Ovary (tissue), 7 donors: ENCODE measurements at regions not wholly inside any gene's neighbourhood (a gene's known extent, or its start where the extent isn't known, plus 50 kb on each side); places are given as distances from the start of the nearest gene placed in this dataset.

Experiments
- DNase-seq, 5 donors: peaks; one replicate each; pipeline ENCODE4 v3.0.0-alpha.2; 2019 to 2020
- H3K27ac ChIP-seq, 2 donors: fragments of 200-600 bp; one replicate each; pipeline versions ENCODE4 v1.5.1 to v1.8.0; 2019 to 2022
- H3K27me3 ChIP-seq: fragments of 200-600 bp; one replicate; pipeline ENCODE4 v1.8.0; 2022
- H3K36me3 ChIP-seq: fragments of 200-600 bp; sonication (generic); one replicate; pipeline ENCODE4 v1.5.1; 2019
- H3K4me1 ChIP-seq: one replicate; pipeline ENCODE4 v1.8.1; 2013; ENCODE audit warnings: mild to moderate bottlenecking, moderate library complexity; ENCODE audit not compliant: insufficient read depth
- H3K4me3 ChIP-seq: fragments of 200-600 bp; sonication (generic); one replicate; pipeline ENCODE4 v1.5.1; 2017
- H3K9me3 ChIP-seq, 2 donors: fragments of 200-600 bp in 1 of 2; sonication (generic) in 1 of 2; one replicate each; pipeline versions ENCODE4 v1.5.1 to v1.8.1; 2013 to 2019; ENCODE audit warnings: mild to moderate bottlenecking in 1 of 2, moderate library complexity in 1 of 2
- CTCF ChIP-seq, 3 donors: fragments of 450-650 bp in 2 of 3; fragments of 200-600 bp in 1 of 3; IDR thresholded peaks; one replicate each; pipeline versions ENCODE4 v1.5.1 to v1.8.0; 2016 to 2022; ENCODE audit warnings: antibody characterized with exemption in 3 of 3, mild to moderate bottlenecking in 1 of 3
- EP300 ChIP-seq: sonication (generic); formaldehyde crosslinking; IDR thresholded peaks from one replicate; pipeline ENCODE4 v1.6.1; 2017; ENCODE audit warnings: antibody characterized with exemption
- POLR2A ChIP-seq: fragments of 450-650 bp; IDR thresholded peaks from one replicate; pipeline ENCODE4 v1.6.1; 2017; ENCODE audit warnings: antibody characterized with exemption, mild to moderate bottlenecking, moderate library complexity
- whole genome bisulfite sequencing, 3 donors: extraction: QIAGEN DNeasy Blood & Tissue Kit in 1 of 3; methylation state at CpG; one replicate each; pipeline versions ENCODE4 v1.1.5 to v1.1.7; 2013 to 2017; 5-methylcytosine and 5-hydroxymethylcytosine counted together
- intact Hi-C, 4 donors: fragments of 100-400 bp; cut with DNase I; formaldehyde crosslinking; loops; one replicate each; pipeline versions ENCODE4 v1.11.0 to v1.15.1; 2022 to 2023
- donor health status: DM: no; HTN: no; CAD: no; lungs with moderate emphysema.
- donor health status: DM: no; HTN: no; CAD: no.
- donor health status: Bipolar disorder and iron deficiency.
- donor health status: DM: no; HTN: no; CAD: no.
- donor health status: DM: yes; HTN: yes; CAD: no.

- WGBS, 3 donors: 71 to 77% (median 73%) methylated on average over 12 of the region's 12 CpGs
- Histone ChIP-seq H3K4me3 (no peak overlapping the region), H3K27ac (no peak overlapping the region), H3K9me3 (no peaks in the 10 kb centered on the region), H3K36me3 (no peaks in the 10 kb centered on the region), H3K27me3 (no peaks in the 10 kb centered on the region), H3K4me1 (no peaks in the 10 kb centered on the region)
- TF ChIP-seq CTCF (IDR thresholded peaks at IDR 0.05) (no peak), POLR2A (no peak), EP300 (no peak)
- DNase-seq: no peak
- intact Hi-C loops: no loop called here
Measured at GRCh38 chr7:46969303-46970130, 612.4 kb downstream of the TNS3 start.

- Histone ChIP-seq H3K9me3 (no peaks in the 10 kb centered on the region), H3K36me3 (no peaks in the 10 kb centered on the region), H3K27ac (no peak overlapping the region), H3K4me1 (no peaks in the 10 kb centered on the region), H3K27me3 (no peaks in the 10 kb centered on the region), H3K4me3 (no peak overlapping the region)
- intact Hi-C loops: no loop called here
- TF ChIP-seq CTCF (IDR thresholded peaks at IDR 0.05): no peak
- TF ChIP-seq POLR2A: no peak
- TF ChIP-seq EP300: no peak
- DNase-seq: no peak
- 93 to 96% (median 93%) methylated on average over 1 of the region's 1 CpG for WGBS, 3 donors
Measured at GRCh38 chr7:46968003-46968402, 613.9 kb downstream of the TNS3 start.

- Histone ChIP-seq H3K27ac (no peak overlapping the region), H3K36me3 (no peaks in the 10 kb centered on the region), H3K4me3 (no peak overlapping the region), H3K4me1 (no peaks in the 10 kb centered on the region), H3K27me3 (no peaks in the 10 kb centered on the region), H3K9me3 (no peaks in the 10 kb centered on the region)
- no peak for DNase-seq
- TF ChIP-seq EP300: no peak
- no peak for TF ChIP-seq POLR2A
- no peak for TF ChIP-seq CTCF (IDR thresholded peaks at IDR 0.05)
- intact Hi-C loops: no loop called here
Measured at GRCh38 chr7:46963719-46964118, 618.2 kb downstream of the TNS3 start.

- Histone ChIP-seq H3K36me3 (no peaks in the 10 kb centered on the region), H3K4me1 (no peaks in the 10 kb centered on the region), H3K9me3 (no peaks in the 10 kb centered on the region), H3K4me3 (no peak overlapping the region), H3K27me3 (no peaks in the 10 kb centered on the region), H3K27ac (no peak overlapping the region)
- DNase-seq: no peak
- intact Hi-C loops: no loop called here
- WGBS, 3 donors: 13 to 21% (median 15%) methylated on average over 3 of the region's 3 CpGs
- TF ChIP-seq CTCF (IDR thresholded peaks at IDR 0.05): no peak
- no peak for TF ChIP-seq POLR2A
- TF ChIP-seq EP300: no peak
Measured at GRCh38 chr7:46960970-46961369, 620.9 kb downstream of the TNS3 start.
